Ovary (tissue), 3 donors: ENCODE measurements at regions not wholly inside any gene's neighbourhood (a gene's known extent, or its start where the extent isn't known, plus 50 kb on each side); places are given as distances from the start of the nearest gene placed in this dataset.

ENCODE experiments used
- EP300 ChIP-seq: sonication (generic); formaldehyde crosslinking; IDR thresholded peaks from one replicate; pipeline ENCODE4 v1.6.1; 2017; ENCODE audit warnings: antibody characterized with exemption
- POLR2A ChIP-seq: fragments of 450-650 bp; IDR thresholded peaks from one replicate; pipeline ENCODE4 v1.6.1; 2017; ENCODE audit warnings: antibody characterized with exemption, mild to moderate bottlenecking, moderate library complexity
- TF ChIP-seq, protein P1 (sequence below), 3 donors: fragments of 450-650 bp in 2 of 3; fragments of 200-600 bp in 1 of 3; IDR thresholded peaks; one replicate each; pipeline versions ENCODE4 v1.5.1 to v1.8.0; 2016 to 2022; ENCODE audit warnings: antibody characterized with exemption in 3 of 3, mild to moderate bottlenecking in 1 of 3
- donor health status: DM: no; HTN: no; CAD: no.

DNA sequence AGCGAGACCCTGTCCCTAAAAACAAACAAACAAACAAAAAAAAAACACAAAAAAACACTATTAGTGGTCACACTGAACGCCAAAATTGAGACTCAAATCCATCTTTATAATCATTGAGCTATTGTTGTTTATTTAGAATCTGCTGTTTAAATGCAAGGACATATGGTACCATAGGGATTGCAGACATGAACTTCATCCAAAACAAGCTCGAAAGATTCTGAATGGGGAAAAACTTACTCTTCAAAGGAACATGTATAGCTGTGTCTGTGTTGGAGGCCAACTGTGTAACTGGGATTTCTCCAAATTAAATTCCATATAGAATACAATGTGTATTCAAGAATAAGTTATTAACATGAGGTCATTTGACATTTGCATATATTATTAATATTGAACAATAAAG lies 74.7 kb upstream of the GPR158 start:
- no peak for TF ChIP-seq POLR2A
- TF ChIP-seq, protein P1, sequence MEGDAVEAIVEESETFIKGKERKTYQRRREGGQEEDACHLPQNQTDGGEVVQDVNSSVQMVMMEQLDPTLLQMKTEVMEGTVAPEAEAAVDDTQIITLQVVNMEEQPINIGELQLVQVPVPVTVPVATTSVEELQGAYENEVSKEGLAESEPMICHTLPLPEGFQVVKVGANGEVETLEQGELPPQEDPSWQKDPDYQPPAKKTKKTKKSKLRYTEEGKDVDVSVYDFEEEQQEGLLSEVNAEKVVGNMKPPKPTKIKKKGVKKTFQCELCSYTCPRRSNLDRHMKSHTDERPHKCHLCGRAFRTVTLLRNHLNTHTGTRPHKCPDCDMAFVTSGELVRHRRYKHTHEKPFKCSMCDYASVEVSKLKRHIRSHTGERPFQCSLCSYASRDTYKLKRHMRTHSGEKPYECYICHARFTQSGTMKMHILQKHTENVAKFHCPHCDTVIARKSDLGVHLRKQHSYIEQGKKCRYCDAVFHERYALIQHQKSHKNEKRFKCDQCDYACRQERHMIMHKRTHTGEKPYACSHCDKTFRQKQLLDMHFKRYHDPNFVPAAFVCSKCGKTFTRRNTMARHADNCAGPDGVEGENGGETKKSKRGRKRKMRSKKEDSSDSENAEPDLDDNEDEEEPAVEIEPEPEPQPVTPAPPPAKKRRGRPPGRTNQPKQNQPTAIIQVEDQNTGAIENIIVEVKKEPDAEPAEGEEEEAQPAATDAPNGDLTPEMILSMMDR (IDR thresholded peaks at IDR 0.05): no peak
- no peak for TF ChIP-seq EP300
